Adrenal gland (tissue), 9 donors: ENCODE measurements at regions not wholly inside any gene's neighbourhood (a gene's known extent, or its start where the extent isn't known, plus 50 kb on each side); places are given as distances from the start of the nearest gene placed in this dataset.

ENCODE experiments used
- DNase-seq, 7 donors: peaks; one replicate each; pipeline ENCODE4 v3.0.0-alpha.2; 2019 to 2020
- H3K27ac ChIP-seq, 5 donors: fragments of 200-600 bp; sonication (generic) in 4 of 5; 1 replicate in 3 of 5; 2 replicates in 2 of 5; pipeline versions ENCODE4 v1.5.1 to v1.8.0; 2016 to 2020; ENCODE audit warnings: mild to moderate bottlenecking in 1 of 5
- H3K27me3 ChIP-seq: fragments of 200-600 bp; 2 replicates; pipeline ENCODE4 v1.8.0; 2021
- H3K36me3 ChIP-seq, 2 donors: fragments of 200-600 bp; replicated peaks in 1 of 2; 1 replicate in 1 of 2; 2 replicates in 1 of 2; pipeline versions ENCODE4 v1.5.1 to v1.8.0; 2018 to 2022
- H3K4me1 ChIP-seq, 2 donors: fragments of 200-600 bp; replicated peaks in 1 of 2; 1 replicate in 1 of 2; 2 replicates in 1 of 2; pipeline versions ENCODE4 v1.5.1 to v1.8.0; 2018 to 2021
- H3K4me3 ChIP-seq, 4 donors: fragments of 200-600 bp; sonication (generic) in 3 of 4; one replicate each; pipeline ENCODE4 v1.5.1; 2016 to 2018
- H3K9me3 ChIP-seq, 3 donors: fragments of 200-600 bp; sonication (generic) in 1 of 3; replicated peaks in 1 of 3; 1 replicate in 2 of 3; 2 replicates in 1 of 3; pipeline versions ENCODE4 v1.5.1 to v1.8.0; 2016 to 2021
- POLR2A ChIP-seq, 2 donors: fragments of 450-650 bp; IDR thresholded peaks; one replicate each; pipeline ENCODE4 v1.6.1; 2017; ENCODE audit warnings: antibody characterized with exemption in 2 of 2, mild to moderate bottlenecking in 2 of 2, moderate library complexity in 1 of 2
- WGBS, 4 donors: extraction: QIAGEN DNeasy Blood & Tissue Kit in 2 of 4; methylation state at CpG; one replicate each; pipeline versions ENCODE4 v1.1.5 to v1.1.7; 2013 to 2017; 5-methylcytosine and 5-hydroxymethylcytosine counted together
- intact Hi-C, 2 donors: fragments of 100-400 bp; cut with DNase I; formaldehyde crosslinking; loops; one replicate each; pipeline versions ENCODE4 v1.14.1 to v1.15.0; 2022 to 2023
- TF ChIP-seq, protein P1 (sequence below), 6 experiments: fragments of 450-650 bp in 4 of 6; fragments of 200-600 bp in 2 of 6; sonication (generic) in 1 of 6; IDR thresholded peaks; 1 replicate in 5 of 6; 2 replicates in 1 of 6; pipeline versions ENCODE4 v1.5.1 to v1.8.0; 2016 to 2021; ENCODE audit warnings: antibody characterized with exemption in 6 of 6, mild to moderate bottlenecking in 2 of 6, moderate library complexity in 1 of 6
- donor health status: healthy with polysubstance abuse.
- donor health status: Bipolar disorder and iron deficiency.
- donor health status: DM: yes; HTN: yes; CAD: no.
- donor health status: DM: no; HTN: no; CAD: no.
- donor health status: DM: no; HTN: no; CAD: no.

DNA sequence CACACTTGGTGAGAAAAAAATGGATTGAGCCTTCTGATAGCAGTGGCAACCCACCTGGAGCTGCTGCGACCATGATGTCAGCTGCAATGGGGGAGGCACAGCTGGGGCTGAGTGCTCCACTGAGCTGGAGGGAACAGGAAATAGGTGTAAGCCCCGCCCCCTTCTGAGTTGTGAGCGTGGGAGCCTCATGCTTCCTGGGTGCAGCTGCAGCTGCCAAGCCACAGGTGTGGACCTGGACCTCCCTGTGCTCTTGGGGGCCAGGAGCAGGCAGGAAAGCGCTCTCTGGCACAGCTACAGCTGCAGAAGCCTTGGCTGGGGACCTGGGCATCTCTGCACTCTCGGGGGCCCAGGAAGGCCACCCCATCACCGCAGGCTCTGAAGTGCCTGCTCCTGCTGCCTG, 970.6 kb downstream of the DCDC2C start:
- no peak overlapping the region for H3K4me3 ChIP-seq
- H3K27ac ChIP-seq = no peak overlapping the region
- intact Hi-C loops = no loop called here
- no peaks in the 10 kb centered on the region for H3K27me3 ChIP-seq
- H3K4me1 ChIP-seq = no peaks in the 10 kb centered on the region
- H3K9me3 ChIP-seq = no peaks in the 10 kb centered on the region
- TF ChIP-seq, protein P1, sequence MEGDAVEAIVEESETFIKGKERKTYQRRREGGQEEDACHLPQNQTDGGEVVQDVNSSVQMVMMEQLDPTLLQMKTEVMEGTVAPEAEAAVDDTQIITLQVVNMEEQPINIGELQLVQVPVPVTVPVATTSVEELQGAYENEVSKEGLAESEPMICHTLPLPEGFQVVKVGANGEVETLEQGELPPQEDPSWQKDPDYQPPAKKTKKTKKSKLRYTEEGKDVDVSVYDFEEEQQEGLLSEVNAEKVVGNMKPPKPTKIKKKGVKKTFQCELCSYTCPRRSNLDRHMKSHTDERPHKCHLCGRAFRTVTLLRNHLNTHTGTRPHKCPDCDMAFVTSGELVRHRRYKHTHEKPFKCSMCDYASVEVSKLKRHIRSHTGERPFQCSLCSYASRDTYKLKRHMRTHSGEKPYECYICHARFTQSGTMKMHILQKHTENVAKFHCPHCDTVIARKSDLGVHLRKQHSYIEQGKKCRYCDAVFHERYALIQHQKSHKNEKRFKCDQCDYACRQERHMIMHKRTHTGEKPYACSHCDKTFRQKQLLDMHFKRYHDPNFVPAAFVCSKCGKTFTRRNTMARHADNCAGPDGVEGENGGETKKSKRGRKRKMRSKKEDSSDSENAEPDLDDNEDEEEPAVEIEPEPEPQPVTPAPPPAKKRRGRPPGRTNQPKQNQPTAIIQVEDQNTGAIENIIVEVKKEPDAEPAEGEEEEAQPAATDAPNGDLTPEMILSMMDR (IDR thresholded peaks at IDR 0.05) = no peak
- no peak for TF ChIP-seq POLR2A (IDR thresholded peaks at IDR 0.05)
- DNase-seq = no peak
- no peaks in the 10 kb centered on the region for H3K36me3 ChIP-seq
- 79 to 84% (median 83%) methylated on average over 3 to 6 of the region's 6 CpGs for WGBS, 4 donors

DNA sequence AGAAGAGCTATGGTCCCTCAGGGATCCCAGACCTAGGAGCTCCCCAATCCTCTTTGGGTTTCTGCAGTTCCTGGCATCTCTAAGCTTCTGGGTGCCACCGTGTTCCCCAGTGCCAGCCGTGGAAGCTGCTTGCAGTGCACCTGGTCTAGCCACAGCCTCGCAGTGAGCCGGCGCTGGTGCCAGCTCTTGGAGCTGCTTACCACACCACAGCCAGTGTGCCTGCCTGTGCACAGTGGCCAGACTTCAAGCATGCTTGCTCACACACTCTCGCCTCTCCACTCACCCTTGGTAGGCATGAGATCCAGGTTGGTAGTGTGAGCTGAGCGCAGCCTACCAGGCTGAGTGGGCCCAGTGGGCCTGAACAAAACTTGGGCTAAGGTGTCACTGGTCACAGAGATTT, 971.9 kb downstream of the DCDC2C start:
- intact Hi-C loops = no loop called here
- Histone ChIP-seq H3K27me3 (no peaks in the 10 kb centered on the region), H3K27ac (no peak overlapping the region), H3K9me3 (no peaks in the 10 kb centered on the region), H3K4me1 (no peaks in the 10 kb centered on the region), H3K36me3 (no peaks in the 10 kb centered on the region), H3K4me3 (no peak overlapping the region)
- TF ChIP-seq, protein P1 (IDR thresholded peaks at IDR 0.05) = no peak
- no peak for TF ChIP-seq POLR2A (IDR thresholded peaks at IDR 0.05)
- WGBS, 4 donors = 90 to 92% (median 92%) methylated on average over 7 of the region's 7 CpGs; no CpG with 5 or more reads in 1 of the 4 donors
- DNase-seq = no peak

DNA sequence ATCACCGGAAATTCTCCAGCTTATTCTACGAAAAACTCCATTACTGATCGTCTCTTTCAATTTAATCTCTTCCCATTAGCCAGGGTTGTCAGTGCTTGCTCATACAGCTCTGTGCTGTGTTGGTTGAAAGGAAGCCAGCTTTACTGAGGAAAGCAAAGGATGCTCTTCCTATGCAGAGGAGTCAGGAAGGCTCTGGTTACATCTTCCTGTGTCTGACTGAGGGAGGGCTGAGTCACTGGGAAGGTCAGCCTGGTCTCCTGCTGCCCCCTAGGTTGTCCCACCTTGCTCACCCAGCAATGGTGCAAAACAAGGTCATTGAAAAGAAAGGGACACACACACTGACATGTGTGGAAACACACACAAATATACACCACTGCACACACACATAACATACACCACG, 975.6 kb downstream of the DCDC2C start:
- no peak overlapping the region for H3K4me3 ChIP-seq
- H3K27ac ChIP-seq = no peak overlapping the region
- H3K4me1 ChIP-seq = no peaks in the 10 kb centered on the region
- 69 to 76% (median 74%) methylated on average over 4 of the region's 4 CpGs for WGBS, 4 donors
- TF ChIP-seq, protein P1 (IDR thresholded peaks at IDR 0.05) = no peak
- TF ChIP-seq POLR2A (IDR thresholded peaks at IDR 0.05) = no peak
- H3K27me3 ChIP-seq = no peaks in the 10 kb centered on the region
- intact Hi-C loops = no loop called here
- no peaks in the 10 kb centered on the region for H3K36me3 ChIP-seq
- DNase-seq = no peak
- H3K9me3 ChIP-seq = no peaks in the 10 kb centered on the region

DNA sequence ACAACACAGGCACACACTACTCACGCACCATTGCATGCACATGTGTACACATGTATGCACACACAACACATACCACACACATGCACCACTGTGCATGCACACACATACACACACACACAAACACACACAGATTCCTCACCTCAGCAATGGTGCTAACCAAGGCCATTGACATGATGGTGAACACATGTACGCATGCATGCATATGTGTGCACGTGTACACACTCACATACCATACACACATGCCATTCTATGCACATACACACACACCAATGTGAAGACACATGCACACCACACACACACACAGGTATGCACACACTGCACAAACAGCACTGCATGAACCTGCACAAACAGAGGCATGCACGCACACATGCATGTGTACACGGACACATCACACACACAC, 976.0 kb downstream of the DCDC2C start:
- Histone ChIP-seq H3K4me3 (no peak overlapping the region), H3K9me3 (no peaks in the 10 kb centered on the region), H3K36me3 (no peaks in the 10 kb centered on the region), H3K27ac (no peak overlapping the region), H3K4me1 (no peaks in the 10 kb centered on the region), H3K27me3 (no peaks in the 10 kb centered on the region)
- TF ChIP-seq POLR2A (IDR thresholded peaks at IDR 0.05) = no peak
- TF ChIP-seq, protein P1 (IDR thresholded peaks at IDR 0.05) = no peak
- 86 to 90% (median 86%) methylated on average over 4 to 5 of the region's 5 CpGs for WGBS, 4 donors
- intact Hi-C loops = no loop called here
- DNase-seq = no peak
